Right hindlimb (tissue), 1 donor: ENCODE measurements at regions not wholly inside any gene's neighbourhood (a gene's known extent, or its start where the extent isn't known, plus 50 kb on each side); places are given as distances from the start of the nearest gene placed in this dataset.
"Not testable (repeated sequence)": the region's sequence is repeated elsewhere in the genome, so short reads cannot be mapped to it uniquely, and the experiment has no call there.

Experiments
- DNase-seq: peaks from one replicate; pipeline ENCODE4 v3.0.0-alpha.2; 2018

DNA sequence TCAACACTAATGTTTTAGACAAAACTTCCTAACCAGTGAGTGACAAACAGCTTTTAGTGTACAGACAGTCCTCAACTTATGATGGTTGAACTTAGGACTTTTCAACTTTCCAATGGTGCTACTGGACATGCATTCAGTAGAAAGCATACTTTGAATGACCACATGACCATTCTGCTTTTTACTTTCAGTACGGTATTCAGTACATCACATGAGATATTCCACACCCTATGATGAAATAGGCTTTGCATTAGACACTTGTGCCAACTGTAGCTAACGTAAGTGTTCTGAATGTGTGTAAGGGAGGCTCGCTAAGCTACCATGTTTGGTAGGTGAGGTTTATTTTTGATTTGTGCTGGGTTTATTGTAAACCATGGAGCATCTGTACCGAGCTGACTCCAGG, 113.7 kb downstream of the WNT7A start:
- DNase-seq = no peak

DNA sequence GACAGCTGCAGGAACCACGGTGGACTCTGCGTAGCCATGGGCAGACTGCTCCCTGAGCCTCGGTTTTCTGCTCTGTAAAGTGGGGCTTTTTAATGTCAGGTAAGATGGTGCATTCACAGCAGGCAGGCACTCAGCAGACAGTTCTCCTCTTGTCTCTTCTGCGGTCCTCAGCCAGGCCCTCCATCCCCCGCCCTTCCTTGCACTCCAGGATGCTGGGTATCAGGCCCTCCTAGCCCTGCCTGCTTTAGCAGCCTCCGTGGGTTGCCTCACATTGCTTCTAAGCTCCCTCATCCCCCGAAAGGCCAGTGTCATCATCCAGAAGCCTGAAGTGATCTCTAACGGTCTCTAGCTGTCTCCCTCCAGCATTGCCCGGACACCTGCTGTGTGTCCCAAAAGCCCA, 115.7 kb downstream of the WNT7A start:
- no peak for DNase-seq

DNA sequence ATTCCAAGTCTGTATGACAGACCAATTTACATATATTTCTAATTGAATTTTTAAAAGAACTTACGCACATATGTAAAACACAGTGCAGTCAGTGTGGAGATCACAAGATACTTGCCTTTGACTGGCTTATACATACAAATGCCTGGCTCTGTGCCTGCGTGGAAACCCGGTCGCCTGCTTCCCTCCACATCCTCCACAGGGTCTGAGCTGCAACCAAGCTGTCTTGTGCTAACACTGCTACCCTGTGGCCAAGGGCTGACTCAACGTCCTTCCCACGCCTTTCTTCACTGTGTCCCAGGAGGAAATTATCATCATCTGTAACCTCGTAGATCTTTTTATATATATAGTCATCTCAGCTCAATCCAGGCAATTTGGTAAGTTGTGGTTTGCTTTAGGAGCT, 117.0 kb downstream of the WNT7A start:
- no peak for DNase-seq

DNA sequence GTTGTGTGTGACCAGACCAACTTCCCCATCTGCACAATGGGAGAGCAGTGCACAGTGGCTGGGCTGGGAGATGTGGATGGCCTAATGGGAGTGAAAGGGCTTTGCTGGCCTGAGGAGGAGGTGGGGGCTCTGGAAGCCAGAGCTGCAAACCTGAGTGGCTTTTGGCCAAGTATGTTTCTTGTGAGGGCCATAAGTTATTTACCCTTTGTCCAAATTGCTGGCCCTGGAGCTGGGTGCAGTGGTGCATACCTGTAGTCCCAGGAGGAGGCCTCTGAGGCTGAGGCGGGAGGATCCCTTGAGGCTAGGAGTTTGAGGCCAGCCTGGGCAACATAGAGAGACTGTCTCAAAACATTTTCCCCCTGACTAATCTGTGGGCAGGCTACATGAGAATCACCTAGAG, 129.1 kb downstream of the WNT7A start:
- no peak for DNase-seq

DNA sequence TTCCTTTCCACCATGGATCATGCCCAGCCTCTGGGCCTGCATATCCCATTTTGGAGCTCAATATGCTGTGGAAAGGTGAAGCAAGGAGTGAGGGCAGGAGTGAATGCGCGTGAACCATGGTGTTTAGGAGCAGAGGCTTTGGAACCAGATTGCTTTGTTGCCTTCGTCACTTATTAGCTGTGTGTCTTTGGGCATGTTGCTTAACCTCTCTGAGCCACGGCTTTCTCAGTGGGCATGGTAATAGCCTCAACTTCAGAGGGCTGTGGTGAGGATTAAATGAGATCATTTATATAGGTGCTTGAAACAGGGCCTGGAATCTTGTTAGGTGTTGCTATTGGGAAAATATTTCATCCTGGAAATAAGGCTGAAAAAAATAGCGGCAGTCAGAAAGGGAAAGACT, 129.7 kb downstream of the WNT7A start:
- DNase-seq = no peak

DNA sequence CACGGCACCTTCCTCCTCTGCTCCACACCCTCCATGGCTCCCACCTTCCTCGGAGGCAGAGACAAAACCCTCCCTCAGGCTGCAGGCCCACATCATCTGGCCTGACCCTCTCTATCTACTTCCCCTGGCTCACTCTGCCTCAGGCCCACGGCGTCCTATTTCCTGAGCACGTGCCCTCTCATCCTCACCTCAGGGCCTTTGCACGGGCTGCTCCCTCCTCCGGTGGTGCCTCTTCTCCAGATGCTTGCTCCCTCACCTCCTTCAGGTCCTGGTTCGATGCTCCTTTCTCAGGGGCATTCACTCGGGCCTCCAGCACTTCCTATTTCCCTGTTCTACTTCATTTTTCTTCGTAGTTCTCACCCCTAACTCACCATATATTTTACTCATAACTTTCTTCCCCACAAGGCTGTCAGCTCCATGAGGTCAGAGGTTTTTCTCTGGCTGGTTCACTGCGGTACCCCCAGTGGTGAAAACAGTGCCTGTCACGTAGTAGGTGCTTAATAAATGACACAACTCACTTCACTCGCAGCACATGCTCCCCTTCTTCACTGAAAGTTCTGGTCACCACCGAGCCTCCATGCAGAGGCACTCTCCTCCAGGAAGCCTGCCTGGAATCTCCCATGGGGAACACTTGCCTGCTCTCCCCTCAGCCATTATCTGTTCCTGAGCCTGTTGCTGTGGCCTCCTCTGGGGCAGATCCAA, 130.7 kb downstream of the WNT7A start:
- no peak for DNase-seq

DNA sequence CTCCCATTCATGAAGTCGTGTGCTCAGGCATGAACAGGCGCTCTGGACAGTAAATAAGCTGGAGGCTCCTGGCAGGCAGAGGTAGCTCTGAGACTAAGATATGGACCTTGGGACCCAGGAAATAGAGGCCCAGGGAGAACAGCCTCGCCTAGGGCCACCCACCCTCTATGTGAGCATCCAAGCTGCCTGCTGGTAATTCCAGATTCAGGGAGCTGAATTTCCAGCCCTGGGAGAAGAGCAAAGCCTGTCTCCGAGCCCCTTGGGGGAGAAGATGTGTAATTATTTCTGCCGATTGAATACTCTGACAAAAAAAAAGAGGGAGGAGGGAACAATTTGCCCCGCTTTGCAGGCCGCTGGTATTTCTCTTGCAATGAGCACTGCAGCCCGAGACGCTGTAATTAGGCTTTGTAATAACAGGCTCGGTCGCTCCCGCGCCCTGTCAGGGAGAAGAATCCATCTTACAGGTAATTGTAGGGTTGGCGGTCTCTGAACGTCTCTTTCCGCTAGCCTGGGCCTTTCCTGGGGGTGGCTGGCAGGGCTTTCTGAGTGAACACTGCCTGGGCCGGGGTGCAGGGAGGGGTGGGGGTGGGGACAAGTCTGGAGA, 131.5 kb downstream of the WNT7A start:
- no peak for DNase-seq

DNA sequence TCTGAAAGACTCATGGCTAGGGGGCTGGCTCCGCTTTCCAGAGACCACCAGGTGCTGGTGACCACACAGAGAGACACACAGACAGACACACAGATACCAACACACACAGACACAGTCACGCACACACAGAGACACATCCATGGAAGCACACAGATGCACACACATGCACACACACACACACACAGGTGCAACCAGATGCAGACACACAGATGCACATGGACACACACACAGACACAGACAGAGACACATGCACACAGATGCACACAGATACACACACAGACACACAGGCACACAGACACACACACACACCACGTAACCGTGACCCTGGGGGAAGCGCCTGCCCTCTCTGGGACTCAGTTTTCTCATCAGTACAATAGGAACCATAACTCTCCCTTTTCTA, 132.2 kb downstream of the WNT7A start:
- DNase-seq = no peak

DNA sequence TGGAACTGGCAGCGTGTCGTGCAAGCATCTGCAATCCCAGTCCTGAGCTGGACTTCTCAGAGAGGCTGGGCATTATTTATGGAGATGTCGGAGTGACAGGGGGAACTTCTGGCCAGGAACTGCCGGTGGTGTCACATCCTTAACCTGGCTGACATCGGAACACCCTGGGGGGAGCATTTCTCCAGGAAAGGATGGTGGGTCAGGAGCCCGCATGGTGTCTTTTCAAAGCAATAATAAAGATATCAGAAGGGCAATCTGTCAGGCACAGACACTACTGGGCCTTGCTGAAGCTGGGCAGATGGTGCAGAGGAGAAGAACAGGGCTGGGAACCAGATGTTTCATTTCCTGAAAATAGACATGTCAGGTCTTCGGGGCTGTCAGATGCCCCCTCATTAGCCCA, 133.5 kb downstream of the WNT7A start:
- DNase-seq = no peak

DNA sequence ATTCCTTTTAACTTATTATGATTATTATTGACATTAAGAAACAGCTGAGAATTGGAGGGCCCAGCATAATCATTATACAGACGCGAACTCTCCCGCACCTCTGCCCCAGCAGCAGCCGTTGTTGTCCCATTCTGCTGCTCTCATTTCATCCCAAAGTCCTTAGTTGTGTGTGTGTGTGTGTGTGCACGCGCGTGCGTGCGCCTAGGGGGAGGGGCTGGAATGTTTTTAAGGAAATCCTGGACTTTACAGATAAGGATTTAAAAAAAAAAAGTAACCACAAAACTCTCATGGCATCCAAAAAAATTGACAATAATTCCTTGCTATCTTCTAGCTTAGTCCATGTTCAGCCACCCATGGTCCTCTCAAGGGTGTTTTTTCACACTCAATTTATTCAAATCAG, 134.2 kb downstream of the WNT7A start:
- no peak for DNase-seq

DNA sequence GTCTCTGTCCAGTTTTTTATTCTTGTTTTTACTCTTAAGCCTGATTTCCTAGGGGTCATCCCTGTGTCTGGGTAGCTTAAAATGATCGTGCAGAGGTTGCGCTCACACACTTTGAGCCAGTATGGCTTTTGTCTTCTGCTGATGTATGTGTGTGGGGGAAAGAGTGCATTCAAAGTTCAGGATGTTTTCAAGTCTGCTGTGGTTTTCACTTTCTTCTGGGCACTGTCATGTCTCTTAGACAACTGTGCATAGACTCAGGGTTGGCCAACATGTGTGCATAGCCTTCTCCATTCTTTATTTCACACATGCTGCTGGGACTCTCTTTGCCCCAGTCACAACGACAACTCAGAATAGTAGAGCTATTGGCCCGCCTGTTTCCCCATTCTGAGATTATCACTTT, 139.1 kb downstream of the WNT7A start:
- DNase-seq = no peak

DNA sequence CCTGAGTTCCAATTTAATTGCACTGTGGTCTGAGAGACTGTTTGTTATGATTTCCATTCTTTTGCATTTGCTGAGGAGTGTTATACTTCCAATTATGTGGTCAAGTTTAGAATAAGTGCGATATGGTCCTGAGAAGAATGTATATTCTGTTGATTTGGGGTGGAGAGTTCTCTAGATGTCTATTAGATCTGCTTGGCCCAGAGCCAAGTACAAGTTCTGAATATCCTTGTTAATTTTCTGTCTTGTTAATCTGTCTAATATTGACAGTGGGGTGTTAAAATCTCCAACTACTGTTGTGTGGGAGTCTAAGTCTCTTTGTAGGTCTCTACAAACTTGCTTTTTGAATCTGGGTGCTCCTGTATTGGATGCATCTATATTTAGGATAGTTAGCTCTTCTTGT, 146.1 kb downstream of the WNT7A start:
- not testable (repeated sequence) for DNase-seq

DNA sequence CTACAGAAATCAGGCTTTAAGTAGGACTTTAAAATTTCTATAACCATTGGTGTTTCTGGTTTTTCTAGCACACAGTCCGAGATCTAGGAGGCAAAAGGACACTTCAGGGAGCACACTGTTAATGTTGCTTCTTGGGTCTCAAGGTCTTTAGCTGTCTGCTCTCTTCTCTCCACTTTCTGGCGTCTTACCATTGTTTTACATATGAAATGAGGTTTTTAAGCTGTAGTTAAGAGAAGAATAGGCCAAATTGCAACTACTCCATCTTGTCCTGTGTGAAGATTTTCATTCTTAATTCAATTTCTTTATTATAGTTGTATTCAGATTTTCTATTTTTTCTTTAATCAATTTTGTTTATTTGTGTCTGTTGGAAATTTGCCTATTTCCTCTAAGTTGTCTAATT, 151.4 kb downstream of the WNT7A start:
- no peak for DNase-seq

DNA sequence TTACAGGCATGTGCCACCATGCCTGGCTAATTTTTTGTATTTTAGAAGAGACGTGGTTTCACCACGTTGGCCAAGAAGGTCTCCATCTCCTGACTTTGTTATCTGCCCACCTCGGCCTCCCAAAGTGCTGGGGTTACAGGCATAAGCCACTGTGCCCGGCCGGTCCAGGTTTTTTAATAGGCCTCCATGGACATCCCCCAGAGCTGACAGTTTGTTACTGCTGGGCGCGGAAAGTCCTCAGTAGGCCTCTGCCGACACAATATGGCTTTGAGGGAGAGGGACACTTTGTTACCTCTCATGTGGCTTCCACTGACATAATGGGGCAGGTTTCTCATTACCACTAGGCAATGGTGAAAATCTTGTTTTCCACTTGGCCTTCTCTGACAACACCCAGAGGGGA, 152.0 kb downstream of the WNT7A start:
- DNase-seq = no peak

DNA sequence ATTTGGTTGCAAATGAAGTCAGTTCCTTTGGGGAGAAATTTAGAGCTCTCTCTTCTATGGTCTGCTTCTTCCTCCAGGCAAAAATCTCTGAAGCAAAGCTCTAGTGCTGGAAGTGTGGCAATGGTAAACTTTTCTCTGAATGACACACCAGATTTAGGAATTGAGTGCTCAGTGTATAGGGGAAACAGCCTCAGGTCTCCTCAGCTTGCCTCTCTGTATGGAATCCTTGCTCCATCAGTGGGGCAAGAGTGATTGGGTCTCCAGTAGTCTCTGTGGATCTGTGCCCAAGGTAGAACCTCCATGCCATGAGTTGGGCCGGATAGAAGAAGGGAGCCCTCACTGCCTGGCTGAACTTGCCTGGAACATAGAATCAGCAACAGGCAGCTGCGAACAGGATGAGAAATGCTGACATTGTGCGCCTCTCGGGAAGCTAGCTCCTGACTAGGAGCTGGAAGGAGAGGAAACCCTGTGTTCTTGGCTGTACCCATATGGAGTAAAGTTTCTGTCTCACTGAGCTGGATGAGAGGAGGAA, 156.1 kb downstream of the WNT7A start:
- no peak for DNase-seq

DNA sequence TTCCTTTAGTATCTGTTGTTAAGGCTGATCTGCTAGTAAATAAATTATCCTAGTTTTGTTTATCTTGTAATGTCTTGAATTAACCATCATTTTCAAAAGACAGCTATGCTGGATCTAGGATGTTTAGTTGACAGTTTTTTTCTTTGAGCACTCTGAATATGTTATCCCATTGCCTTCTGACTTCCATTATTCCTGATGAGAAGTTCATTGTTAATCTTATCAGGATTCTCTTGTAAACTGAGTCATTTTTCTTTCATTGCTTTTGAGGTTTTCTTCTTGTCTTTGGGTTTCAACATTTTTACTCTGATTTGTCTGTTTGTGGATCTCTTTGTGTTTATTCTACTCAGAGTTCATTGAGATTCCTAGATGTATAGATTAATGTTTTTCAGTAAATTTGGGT, 157.7 kb downstream of the WNT7A start:
- no peak for DNase-seq

DNA sequence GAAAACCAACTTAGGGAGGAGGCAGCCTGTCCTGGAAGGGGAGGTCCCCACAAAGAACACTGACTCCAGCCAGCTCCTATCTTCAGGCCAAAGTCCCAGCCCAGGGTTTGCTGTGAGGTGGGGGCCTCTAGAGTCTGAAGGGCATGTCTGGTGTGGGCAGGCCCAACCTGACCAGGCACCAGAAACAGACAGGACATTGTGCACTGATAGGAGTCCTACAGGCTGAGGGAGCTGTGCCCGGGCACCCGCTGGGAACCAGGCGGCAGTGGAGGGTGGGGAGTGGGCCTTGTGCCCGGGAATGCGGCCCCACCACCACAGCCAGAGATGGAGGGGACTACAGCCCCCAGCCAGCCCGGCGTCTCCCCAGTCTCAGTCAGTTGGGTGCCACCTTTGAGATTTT, 161.4 kb downstream of the WNT7A start:
- DNase-seq = no peak

DNA sequence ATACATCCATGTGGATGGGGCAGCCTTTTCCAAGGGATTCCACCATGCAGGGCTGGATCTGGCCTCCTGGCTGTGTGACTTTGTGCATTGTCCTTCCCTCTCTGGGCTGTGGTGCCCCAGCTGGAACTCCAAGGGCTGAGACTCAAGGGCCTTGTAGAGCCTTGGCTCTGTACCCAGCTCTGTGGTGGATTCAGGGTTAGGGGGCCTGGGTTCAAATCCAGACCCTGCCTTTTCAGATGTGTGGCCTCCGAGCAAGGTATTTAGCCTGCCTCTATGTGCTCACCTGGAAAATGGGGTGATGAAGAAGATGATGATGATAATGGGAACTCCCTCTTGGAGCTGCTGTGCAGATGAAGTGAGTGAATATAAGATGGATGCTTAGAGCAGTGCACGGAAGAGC, 161.9 kb downstream of the WNT7A start:
- DNase-seq = no peak

DNA sequence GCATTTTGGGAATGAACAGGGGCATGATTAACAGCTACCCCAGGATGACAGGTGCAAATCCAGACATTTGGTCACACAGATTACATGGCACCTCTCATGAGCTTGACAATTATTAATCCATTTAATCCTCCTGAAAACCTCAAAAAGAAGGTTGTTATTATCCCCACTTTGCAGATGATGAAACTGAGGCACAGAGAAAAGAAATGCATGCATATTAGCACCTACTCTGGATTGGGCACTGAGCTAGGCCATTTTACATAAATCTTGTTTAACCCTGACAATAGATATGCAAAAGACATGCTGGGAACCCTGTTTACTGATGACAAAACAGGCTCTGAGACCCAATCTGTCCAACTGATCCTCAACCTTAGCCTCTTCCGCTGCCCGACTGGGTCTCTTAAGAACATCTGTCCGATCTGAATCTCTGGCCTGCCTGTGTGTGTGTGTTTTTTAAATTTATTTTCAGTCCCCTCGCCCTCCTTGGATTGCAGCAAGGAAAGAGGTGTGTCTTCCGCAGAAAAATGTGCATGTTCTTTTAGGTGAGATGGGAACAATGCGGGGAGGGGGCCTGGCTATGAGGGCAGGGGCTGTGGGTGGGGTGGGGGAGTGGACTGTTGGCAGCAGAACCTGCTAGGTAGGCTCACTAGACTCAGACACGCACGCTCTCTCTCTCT, 162.5 kb downstream of the WNT7A start:
- no peak for DNase-seq

DNA sequence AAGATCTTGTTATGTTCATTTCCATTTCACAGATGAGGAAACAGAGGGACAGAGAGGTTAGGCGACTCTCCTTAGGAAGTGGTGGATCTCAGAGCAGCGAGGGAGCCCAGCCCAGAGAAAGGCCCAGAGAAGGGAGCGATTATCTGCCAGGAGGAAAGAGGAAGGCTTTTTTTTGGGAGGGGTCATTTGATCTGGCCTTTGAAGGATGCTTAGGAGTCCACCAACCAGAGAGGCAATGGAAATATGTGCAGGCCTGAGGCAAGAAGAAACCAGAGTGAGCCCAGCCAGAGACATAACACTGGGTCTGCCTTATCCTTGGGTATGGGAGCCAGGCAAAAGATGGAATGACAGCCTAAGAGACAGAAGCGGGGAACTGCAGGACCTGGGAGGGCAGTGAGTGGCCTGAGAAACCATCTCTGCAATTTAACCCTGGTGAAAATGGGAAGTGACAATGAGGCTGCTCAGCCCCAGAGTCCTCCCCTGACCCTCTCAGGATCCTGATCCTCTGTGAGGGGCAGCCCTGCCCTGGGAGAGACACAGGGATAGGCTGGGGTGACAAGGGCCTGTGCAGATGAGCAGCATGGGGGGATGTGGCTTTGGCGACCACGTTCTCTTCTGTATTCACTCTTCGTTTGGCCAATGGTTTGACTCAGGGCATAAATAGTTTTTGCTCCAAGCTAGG, 163.2 kb downstream of the WNT7A start:
- no peak for DNase-seq

DNA sequence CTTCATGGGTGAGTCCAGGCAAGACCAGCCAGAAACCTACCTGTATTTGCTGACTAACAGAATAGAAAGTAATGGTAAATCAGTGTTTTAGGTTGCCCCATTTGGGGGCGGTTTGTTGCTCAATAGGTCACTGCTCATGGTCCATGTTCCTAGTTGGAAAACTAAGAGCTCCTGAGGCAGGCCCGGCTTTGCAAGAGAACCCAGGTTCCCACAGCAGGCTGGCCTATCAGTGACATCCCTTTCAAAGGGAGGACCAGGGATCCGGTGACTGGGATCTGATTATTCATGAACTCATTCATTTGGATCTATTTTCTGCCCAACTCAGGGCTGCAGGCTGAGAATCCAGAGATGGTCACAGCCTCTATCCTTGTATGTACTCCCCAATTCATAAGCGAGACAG, 163.9 kb downstream of the WNT7A start:
- no peak for DNase-seq

DNA sequence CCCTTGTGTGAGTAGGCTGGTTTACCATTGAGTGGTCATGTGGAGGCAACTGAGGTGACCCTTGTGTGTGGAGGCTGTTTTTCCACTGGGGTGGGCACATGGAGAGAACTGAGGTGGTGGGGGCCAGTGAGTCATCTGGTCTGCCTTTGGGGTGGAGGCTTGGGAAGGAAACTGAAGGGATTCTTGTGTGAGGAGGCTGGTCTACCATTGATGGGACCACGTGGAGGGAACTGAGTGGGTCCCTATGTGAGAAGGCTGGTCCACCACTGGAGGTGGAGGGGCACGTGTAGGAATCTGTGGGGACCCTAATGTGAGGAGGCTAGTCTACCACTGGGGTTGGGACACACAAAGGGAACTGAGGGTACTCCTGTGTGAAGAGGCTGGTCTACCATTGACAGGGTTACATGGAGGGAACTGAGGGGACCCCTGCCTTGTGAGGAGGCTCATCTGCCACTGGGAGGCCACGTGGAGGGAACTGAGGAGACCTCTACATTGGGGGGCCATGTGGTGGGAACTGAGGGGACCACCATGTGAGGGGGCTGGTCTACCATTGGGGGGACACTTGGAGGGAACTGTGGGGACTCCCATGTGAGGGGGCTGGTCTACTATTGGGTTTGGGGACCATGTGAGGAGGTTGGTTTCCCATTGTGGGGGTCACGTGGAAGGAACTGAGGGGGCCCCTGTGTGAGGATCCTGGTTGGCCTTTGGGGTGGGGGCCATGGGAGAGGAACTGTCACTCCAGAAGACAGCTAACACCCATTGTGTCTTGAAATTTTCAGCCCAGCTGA, 164.5 kb downstream of the WNT7A start:
- DNase-seq = no peak
